ENCODE measurements at regions not wholly inside any gene's neighbourhood (a gene's known extent, or its start where the extent isn't known, plus 50 kb on each side); places are given as distances from the start of the nearest gene placed in this dataset.

GRCh38 chr17:72021417-72022041, 99.3 kb upstream of the SOX9 start:
- no peak overlapping the region for H3K4me3 ChIP-seq (ENCODE audit: low read depth in 2 of 2, low read length in 2 of 2)
- no peaks in the 10 kb centered on the region for H3K36me3 ChIP-seq (ENCODE audit: control insufficient read depth, insufficient read depth, low read length)
- TF ChIP-seq TCF7L2 (IDR thresholded peaks at IDR 0.05; ENCODE audit: low read depth, low read length) (no peak), SIN3A (IDR thresholded peaks at IDR 0.05; ENCODE audit: borderline replicate concordance, insufficient read depth, low read depth, low read length) (no peak), REST (IDR thresholded peaks at IDR 0.05; ENCODE audit: insufficient read depth in 1 of 2, low read depth in 2 of 2, low read length in 1 of 2) (no peak), POLR2AphosphoS5 (IDR thresholded peaks at IDR 0.05; ENCODE audit: low read depth, low read length) (no peak)
- TF ChIP-seq, protein P1, sequence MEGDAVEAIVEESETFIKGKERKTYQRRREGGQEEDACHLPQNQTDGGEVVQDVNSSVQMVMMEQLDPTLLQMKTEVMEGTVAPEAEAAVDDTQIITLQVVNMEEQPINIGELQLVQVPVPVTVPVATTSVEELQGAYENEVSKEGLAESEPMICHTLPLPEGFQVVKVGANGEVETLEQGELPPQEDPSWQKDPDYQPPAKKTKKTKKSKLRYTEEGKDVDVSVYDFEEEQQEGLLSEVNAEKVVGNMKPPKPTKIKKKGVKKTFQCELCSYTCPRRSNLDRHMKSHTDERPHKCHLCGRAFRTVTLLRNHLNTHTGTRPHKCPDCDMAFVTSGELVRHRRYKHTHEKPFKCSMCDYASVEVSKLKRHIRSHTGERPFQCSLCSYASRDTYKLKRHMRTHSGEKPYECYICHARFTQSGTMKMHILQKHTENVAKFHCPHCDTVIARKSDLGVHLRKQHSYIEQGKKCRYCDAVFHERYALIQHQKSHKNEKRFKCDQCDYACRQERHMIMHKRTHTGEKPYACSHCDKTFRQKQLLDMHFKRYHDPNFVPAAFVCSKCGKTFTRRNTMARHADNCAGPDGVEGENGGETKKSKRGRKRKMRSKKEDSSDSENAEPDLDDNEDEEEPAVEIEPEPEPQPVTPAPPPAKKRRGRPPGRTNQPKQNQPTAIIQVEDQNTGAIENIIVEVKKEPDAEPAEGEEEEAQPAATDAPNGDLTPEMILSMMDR (IDR thresholded peaks at IDR 0.05): no peak
- no TSS peak for BruUV-seq (replicated peaks)
- H3K4me1 ChIP-seq (ENCODE audit: control insufficient read depth, insufficient read depth, low read length): no peaks in the 10 kb centered on the region
- intact Hi-C loops (cut with micrococcal nuclease; ENCODE audit: unreplicated experiment) (no loop called here), in situ Hi-C loops (cut with HindIII; ENCODE audit: low pct_unique_long_range_greater_than_20kb, low sequenced_read_pairs) (no loop called here)
- no peaks in the 10 kb centered on the region for H3K9me3 ChIP-seq (ENCODE audit: control insufficient read depth, insufficient read depth, low read depth, low read length)
- ChIA-PET CTCF (interaction anchor here (0.7 kb wide), 1 partner anchor 99 kb away, joined by 4 read pairs; no protein-coding TSS in a partner anchor), POLR2A (no interaction called here)
- no peak for ATAC-seq
- H3K27me3 ChIP-seq (ENCODE audit: control insufficient read depth, insufficient read depth, low read length): peaks cover 16% of the 10 kb centered on the region
- no peak overlapping the region for H3K27ac ChIP-seq (ENCODE audit: low read length)
- DNase-seq (ENCODE audit: low read depth, low spot score): no peak

DNA sequence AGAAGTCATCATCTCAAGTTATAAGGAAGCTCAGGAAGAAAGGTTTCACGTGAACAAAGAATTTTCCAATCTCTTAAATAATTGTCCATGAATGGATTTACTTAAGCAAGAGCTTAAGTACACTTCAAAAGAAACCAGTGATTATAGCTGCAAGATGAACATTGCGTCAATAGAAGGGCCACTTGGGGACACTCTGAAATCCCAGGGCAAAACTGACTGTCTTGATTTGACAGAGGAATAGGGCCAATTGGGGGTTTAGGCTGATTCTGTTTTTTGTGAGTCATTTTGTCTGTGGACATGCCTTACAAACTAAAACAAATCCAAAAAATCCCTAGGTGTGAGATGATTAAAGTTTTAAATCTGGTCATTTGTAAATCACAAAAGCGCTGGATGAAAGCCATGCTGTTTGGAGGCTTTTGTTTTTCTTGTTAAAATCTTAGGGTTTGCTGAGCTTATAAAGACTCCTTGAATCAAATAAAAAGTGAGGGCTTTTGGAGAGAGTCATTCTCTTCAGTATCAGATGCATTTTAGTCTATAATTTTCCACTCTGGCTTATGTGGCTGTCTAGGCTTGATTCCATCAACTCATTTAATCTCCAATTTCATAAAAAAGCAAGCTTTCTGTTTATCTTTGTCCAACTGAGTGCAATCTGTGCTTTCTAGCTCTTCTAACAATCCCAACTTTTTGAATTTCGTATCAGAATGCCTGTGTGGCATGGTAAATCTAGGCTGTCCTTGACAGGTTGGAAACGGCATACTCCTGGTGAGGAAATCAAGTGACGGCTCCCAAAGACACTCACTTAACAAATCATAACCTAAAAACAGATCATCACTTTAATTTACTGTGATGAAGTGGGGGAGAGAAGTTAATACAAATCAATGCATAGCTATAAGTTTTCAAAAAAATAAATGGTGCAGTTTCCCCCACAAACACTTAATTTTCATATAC, 98.2 kb upstream of the SOX9 start:
- H3K27ac ChIP-seq (ENCODE audit: low read length): no peak overlapping the region
- H3K27me3 ChIP-seq (ENCODE audit: control insufficient read depth, insufficient read depth, low read length): peaks cover 18% of the 10 kb centered on the region
- ChIA-PET POLR2A (no interaction called here), CTCF (interaction anchor here (0.7 kb wide), 1 partner anchor 98 kb away, joined by 4 read pairs; no protein-coding TSS in a partner anchor)
- intact Hi-C loops (cut with micrococcal nuclease; ENCODE audit: unreplicated experiment) (no loop called here), in situ Hi-C loops (cut with HindIII; ENCODE audit: low pct_unique_long_range_greater_than_20kb, low sequenced_read_pairs) (no loop called here)
- no TSS peak for BruUV-seq (replicated peaks)
- H3K4me3 ChIP-seq (ENCODE audit: low read depth in 2 of 2, low read length in 2 of 2): no peak overlapping the region
- H3K36me3 ChIP-seq (ENCODE audit: control insufficient read depth, insufficient read depth, low read length): no peaks in the 10 kb centered on the region
- no peaks in the 10 kb centered on the region for H3K9me3 ChIP-seq (ENCODE audit: control insufficient read depth, insufficient read depth, low read depth, low read length)
- ATAC-seq: no peak
- no peak for DNase-seq (ENCODE audit: low read depth, low spot score)
- TF ChIP-seq, protein P1 (IDR thresholded peaks at IDR 0.05): no peak
- TF ChIP-seq REST (IDR thresholded peaks at IDR 0.05; ENCODE audit: insufficient read depth in 1 of 2, low read depth in 2 of 2, low read length in 1 of 2) (no peak), SIN3A (IDR thresholded peaks at IDR 0.05; ENCODE audit: borderline replicate concordance, insufficient read depth, low read depth, low read length) (no peak), TCF7L2 (IDR thresholded peaks at IDR 0.05; ENCODE audit: low read depth, low read length) (no peak), POLR2AphosphoS5 (IDR thresholded peaks at IDR 0.05; ENCODE audit: low read depth, low read length) (no peak)
- H3K4me1 ChIP-seq (ENCODE audit: control insufficient read depth, insufficient read depth, low read length): no peaks in the 10 kb centered on the region

All from Panc1 (cell line).